HUES48 (cell line): ENCODE measurements at regions not wholly inside any gene's neighbourhood (a gene's known extent, or its start where the extent isn't known, plus 50 kb on each side); places are given as distances from the start of the nearest gene placed in this dataset.

ENCODE experiments used
- H3K27ac ChIP-seq: one replicate; pipeline ENCODE4 v1.7.0; 2013; ENCODE audit warnings: low read depth, low read length, inconsistent platforms
- H3K27me3 ChIP-seq: 2 replicates; pipeline ENCODE4 v1.6.1; 2013; ENCODE audit warnings: mild to moderate bottlenecking, low read length; ENCODE audit not compliant: control insufficient read depth, insufficient read depth
- H3K36me3 ChIP-seq: 2 replicates; pipeline ENCODE4 v1.6.1; 2013; ENCODE audit warnings: low read length; ENCODE audit not compliant: control insufficient read depth, insufficient read depth
- H3K4me1 ChIP-seq: 2 replicates; pipeline ENCODE4 v1.6.1; 2013; ENCODE audit warnings: mild to moderate bottlenecking, low read length; ENCODE audit not compliant: control insufficient read depth, insufficient read depth
- H3K4me3 ChIP-seq: 2 replicates; pipeline ENCODE4 v1.5.1; 2013; ENCODE audit warnings: mild to moderate bottlenecking, low read depth, low read length
- H3K9ac ChIP-seq: 2 replicates; pipeline ENCODE4 v1.6.1; 2013; ENCODE audit warnings: mild to moderate bottlenecking, low read depth, low read length, moderate library complexity
- H3K9me3 ChIP-seq: 2 replicates; pipeline ENCODE4 v1.6.1; 2013; ENCODE audit warnings: low read length; ENCODE audit not compliant: control insufficient read depth, insufficient read depth

DNA sequence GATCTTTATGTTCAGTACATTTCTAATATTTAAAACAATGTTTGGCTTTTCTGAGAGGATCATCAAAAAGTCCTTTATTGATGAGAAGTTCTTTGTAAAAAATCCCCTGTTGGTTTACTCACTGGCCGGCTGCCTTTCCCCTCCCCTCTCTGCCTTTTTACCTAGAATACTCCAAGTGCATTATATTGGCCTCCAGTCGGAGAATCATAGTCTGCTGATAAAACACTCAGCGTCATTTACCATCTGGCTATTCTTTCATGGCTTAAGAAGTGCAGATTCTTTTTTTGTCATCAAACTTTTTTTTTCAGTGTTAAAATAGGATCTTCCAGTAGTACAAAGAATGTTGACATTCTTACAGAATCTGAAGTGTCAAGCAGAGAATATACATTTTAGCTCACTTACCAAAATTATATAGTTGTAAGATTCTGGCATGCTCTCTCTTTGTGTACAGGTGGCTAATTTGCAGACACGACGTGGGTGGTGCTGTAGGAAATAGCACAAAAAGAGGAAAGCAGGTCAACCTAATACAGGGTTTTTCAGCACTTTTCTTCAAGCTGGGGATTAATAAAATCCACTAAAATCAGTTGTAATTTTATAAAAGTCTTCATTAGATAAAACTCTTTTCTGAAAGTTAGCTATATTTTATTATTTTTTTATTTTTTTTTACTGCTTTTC, 731.8 kb downstream of the KCTD8 start:
- H3K9ac ChIP-seq = no peak overlapping the region
- H3K4me1 ChIP-seq = no peaks in the 10 kb centered on the region
- H3K9me3 ChIP-seq = no peaks in the 10 kb centered on the region
- H3K27me3 ChIP-seq = no peaks in the 10 kb centered on the region
- no peak overlapping the region for H3K4me3 ChIP-seq
- no peaks in the 10 kb centered on the region for H3K36me3 ChIP-seq
- no peak overlapping the region for H3K27ac ChIP-seq

DNA sequence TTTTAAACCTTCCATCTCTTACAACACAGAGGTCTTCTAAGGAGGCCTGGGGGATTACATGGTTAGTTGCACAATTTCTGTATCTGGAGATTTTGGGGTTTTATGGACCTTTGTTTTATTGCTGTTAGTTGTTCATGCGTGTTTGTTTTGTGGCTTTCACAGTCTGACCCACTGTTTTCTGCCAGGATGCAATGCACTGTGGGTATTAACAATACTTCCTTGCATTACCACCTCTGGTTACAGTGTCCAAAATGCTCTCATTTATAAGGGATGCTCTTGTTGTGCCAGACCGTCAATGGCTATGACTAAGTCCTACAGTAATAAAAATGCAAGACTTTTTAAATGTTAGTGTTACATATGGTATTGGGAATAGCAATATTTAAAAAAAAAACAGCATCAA, 730.2 kb downstream of the KCTD8 start:
- no peak overlapping the region for H3K4me3 ChIP-seq
- no peaks in the 10 kb centered on the region for H3K9me3 ChIP-seq
- no peaks in the 10 kb centered on the region for H3K4me1 ChIP-seq
- H3K36me3 ChIP-seq = no peaks in the 10 kb centered on the region
- no peak overlapping the region for H3K27ac ChIP-seq
- H3K9ac ChIP-seq = no peak overlapping the region
- H3K27me3 ChIP-seq = no peaks in the 10 kb centered on the region

DNA sequence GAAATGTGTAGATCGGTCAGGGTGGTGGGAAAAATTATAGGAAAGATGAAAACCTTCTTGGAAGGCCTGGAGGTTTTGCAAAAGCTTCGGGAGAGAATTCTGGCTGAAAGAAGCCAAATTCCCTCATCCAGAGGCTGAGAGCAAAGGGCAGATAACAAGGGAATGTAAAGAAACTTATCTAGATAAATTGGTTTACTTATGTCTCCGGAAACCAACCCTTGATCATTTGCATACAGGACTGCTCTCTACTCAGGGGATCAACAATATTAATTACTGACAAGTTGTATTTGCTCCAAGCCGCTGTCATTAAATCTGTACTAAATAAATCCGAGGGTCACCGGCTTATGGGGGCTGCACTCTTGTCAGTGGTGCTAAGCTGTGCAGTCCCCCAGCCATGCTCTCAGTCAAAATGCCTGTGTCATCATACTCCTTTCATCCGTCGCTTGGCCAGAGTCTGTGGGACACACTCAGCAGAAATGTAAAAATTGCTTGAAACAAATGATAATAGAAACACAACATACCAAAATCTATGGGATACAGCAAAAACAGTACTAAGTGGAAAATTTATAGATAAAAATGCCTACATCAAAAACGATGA, 715.7 kb downstream of the KCTD8 start:
- H3K4me3 ChIP-seq = no peak overlapping the region
- H3K9me3 ChIP-seq = peaks cover 3% of the 10 kb centered on the region; the same call in 1 of the 2 replicates
- no peaks in the 10 kb centered on the region for H3K4me1 ChIP-seq

DNA sequence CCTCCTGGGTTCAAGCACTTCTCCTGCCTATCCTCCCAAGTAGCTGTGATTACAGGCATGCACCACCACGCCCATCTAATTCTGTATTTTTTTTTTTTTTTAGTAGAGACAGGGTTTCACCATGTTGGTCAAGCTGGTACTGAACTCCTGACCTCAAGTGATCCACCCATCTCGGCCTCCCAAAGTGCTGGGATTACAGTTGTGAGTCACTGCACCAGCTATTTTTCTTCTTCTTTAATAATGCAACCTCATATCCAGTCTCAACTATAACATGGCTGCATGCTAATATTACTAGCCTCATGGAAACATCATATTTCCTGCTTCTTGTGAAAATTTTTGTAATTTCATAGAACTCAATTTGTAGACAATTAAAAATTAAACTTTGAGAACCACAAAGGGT, 706.5 kb downstream of the KCTD8 start:
- H3K9me3 ChIP-seq = no peaks in the 10 kb centered on the region
- H3K4me3 ChIP-seq = no peak overlapping the region
- no peaks in the 10 kb centered on the region for H3K4me1 ChIP-seq
- no peak overlapping the region for H3K9ac ChIP-seq
- H3K27me3 ChIP-seq = no peaks in the 10 kb centered on the region
- no peaks in the 10 kb centered on the region for H3K36me3 ChIP-seq
- H3K27ac ChIP-seq = no peak overlapping the region

More for the DNA sequence above, 715.7 kb downstream of the KCTD8 start:
- H3K36me3 ChIP-seq = no peaks in the 10 kb centered on the region
- no peak overlapping the region for H3K9ac ChIP-seq
- no peak overlapping the region for H3K27ac ChIP-seq
- H3K27me3 ChIP-seq = no peaks in the 10 kb centered on the region

DNA sequence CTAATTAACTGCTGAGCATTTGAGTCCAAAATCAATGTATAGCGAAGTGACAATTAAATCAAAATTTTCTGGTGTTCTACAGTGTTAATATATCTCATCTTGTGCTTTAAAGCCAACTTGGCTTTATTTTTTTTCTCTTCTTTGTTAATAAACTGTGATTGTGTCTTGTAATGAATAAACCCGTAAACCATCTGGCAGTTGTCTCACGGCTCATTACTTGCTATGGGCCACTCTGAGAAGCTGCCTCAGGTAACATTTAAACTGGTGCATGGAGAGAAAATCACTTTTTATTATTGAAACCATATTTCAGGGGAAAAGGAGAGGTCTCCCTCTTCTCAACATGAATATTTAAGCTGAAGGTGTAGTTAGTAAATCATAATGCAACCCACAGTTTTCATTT, 694.0 kb downstream of the KCTD8 start:
- no peaks in the 10 kb centered on the region for H3K9me3 ChIP-seq
- no peaks in the 10 kb centered on the region for H3K36me3 ChIP-seq
- no peak overlapping the region for H3K4me3 ChIP-seq
- H3K27me3 ChIP-seq = no peaks in the 10 kb centered on the region
- H3K4me1 ChIP-seq = peaks cover 5% of the 10 kb centered on the region
- H3K27ac ChIP-seq = no peak overlapping the region
- no peak overlapping the region for H3K9ac ChIP-seq

DNA sequence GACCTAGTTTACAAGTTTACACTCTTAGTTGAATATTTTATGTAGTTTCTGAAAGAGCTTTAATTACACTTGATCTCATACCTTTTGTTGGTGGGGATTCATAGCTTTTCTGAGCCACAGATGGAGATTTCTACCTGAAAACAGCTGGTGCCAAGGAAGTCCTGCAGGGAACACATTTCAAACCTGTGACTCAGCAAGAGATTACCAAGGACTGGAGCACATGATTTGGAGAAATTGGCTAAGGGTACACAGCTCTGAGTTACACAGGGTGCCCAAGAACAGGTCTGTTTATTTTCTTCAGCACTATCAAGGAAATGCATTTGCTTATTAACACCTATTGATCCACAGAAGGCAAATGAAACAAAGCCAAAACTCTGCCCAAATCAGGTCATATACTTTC, 691.5 kb downstream of the KCTD8 start:
- H3K4me3 ChIP-seq = no peak overlapping the region
- no peaks in the 10 kb centered on the region for H3K36me3 ChIP-seq
- peaks cover 5% of the 10 kb centered on the region for H3K4me1 ChIP-seq
- no peak overlapping the region for H3K9ac ChIP-seq
- H3K27ac ChIP-seq = peak overlapping the region; percentile 77
- no peaks in the 10 kb centered on the region for H3K27me3 ChIP-seq
- no peaks in the 10 kb centered on the region for H3K9me3 ChIP-seq

DNA sequence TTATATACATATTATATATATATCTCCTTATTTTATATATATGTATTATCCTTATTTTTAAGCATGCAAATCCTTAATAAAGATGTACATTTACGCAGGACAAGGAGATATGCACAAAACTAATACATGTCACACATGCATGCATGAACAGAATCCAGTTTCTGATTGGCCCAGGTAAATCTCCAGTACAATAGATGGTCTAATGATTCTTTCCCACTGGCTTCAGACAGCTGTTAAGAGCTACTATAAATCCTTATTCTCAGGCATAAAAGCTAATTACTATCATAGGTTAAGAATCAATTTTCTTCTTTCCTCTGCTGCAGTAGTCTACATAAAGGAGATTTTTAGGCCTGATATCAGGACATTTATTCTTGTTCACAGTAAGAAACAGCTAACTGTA, 689.8 kb downstream of the KCTD8 start:
- Histone ChIP-seq H3K9me3 (no peaks in the 10 kb centered on the region), H3K4me3 (no peak overlapping the region), H3K27ac (no peak overlapping the region), H3K9ac (no peak overlapping the region), H3K27me3 (no peaks in the 10 kb centered on the region), H3K4me1 (peaks cover 5% of the 10 kb centered on the region), H3K36me3 (no peaks in the 10 kb centered on the region)

DNA sequence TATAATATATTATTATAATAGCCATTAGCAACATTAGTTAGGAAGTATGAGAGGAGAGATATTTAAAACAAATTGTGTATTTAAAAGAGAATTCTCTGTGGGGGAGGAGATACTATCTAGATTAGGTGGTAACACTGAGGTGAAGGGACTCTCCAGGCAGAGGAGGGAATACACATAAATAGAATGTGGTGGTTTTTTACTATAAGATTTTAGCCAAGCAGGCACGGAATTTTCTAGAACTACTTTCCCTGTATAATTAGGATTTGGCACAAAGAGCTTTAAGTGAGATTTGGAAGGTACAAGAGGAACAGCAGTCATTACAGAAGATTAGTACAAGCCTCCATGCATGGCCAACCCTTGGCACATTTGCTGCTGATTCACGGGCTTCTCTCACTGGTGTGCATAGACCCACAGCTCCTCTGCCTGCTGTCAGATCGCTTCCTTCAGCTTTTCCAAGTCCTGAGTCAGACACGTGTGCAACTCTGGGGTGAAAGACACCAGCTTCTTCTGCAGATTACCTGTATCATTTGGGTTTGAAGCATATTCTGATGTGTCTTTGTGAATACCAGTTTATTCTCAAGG, 685.5 kb downstream of the KCTD8 start:
- Histone ChIP-seq H3K9me3 (no peaks in the 10 kb centered on the region), H3K27ac (no peak overlapping the region), H3K4me1 (no peaks in the 10 kb centered on the region), H3K27me3 (no peaks in the 10 kb centered on the region), H3K9ac (no peak overlapping the region), H3K4me3 (no peak overlapping the region), H3K36me3 (no peaks in the 10 kb centered on the region)

DNA sequence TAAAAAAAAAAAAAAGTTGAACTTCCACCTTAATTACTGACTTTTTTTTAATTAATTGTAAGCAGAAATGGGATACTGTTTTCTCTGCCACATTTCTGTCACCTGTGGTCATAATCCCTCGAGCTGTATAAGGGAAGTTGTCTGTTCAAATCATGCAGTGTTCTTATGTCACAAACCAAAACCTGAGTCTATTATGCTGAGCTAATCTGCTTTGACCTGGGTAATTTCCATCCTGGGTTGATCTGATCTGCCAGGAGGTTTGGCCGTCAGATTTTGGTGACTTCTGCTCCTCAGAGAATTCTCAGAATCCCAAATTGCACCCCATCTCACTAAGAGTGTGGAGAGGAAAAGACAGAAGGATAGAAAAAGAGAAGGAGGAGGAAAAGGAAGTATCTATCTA, 683.1 kb downstream of the KCTD8 start:
- H3K27me3 ChIP-seq = no peaks in the 10 kb centered on the region
- no peaks in the 10 kb centered on the region for H3K36me3 ChIP-seq
- no peaks in the 10 kb centered on the region for H3K4me1 ChIP-seq
- H3K9me3 ChIP-seq = no peaks in the 10 kb centered on the region
- no peak overlapping the region for H3K4me3 ChIP-seq
- H3K9ac ChIP-seq = no peak overlapping the region
- no peak overlapping the region for H3K27ac ChIP-seq

DNA sequence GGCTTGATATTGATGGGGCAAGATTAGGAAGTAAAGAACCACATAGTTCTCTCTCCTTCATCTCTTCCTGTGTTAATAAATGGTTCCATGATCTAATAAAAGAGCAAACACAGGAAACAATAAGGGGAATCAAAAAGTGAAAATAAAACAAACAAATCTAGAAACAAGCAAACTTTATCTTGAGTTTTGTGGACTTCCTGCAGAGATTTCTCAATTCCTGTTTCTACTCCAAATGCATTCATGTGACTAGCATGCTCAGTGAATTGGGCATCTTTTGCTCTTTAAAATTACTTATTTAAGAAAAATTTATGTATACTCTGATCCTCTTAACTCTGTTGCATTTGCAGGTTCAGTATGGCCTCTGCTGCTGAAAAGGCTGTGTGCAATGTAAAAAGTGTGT, 682.0 kb downstream of the KCTD8 start:
- no peaks in the 10 kb centered on the region for H3K27me3 ChIP-seq
- H3K9ac ChIP-seq = no peak overlapping the region
- no peaks in the 10 kb centered on the region for H3K9me3 ChIP-seq
- H3K36me3 ChIP-seq = no peaks in the 10 kb centered on the region
- H3K27ac ChIP-seq = no peak overlapping the region
- H3K4me1 ChIP-seq = no peaks in the 10 kb centered on the region
- no peak overlapping the region for H3K4me3 ChIP-seq

DNA sequence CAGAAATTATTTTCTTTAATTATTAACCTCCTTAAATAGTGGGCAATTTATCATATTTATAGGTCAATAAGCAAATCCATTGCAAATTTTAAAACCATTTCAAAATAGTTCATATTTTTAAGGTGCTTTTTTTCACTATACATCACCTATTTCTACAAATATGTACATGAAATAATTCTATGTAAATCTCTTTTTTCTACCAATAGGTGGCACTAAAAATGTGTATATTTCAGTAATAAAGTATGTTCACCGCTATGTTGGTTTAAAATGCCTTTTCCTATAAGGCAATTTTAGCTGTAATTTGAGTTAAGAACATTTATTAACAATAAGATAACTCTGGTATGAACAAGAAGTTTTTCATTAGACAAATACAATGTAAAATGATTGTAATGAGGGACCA, 672.2 kb downstream of the KCTD8 start:
- no peaks in the 10 kb centered on the region for H3K36me3 ChIP-seq
- 0 out of 2 replicates have a peak, but pooled peaks cover 5% of the 10 kb centered on the region for H3K4me1 ChIP-seq
- no peak overlapping the region for H3K4me3 ChIP-seq
- H3K27me3 ChIP-seq = no peaks in the 10 kb centered on the region
- H3K27ac ChIP-seq = no peak overlapping the region
- no peaks in the 10 kb centered on the region for H3K9me3 ChIP-seq
- no peak overlapping the region for H3K9ac ChIP-seq
